GM12891 (cell line): ENCODE measurements at regions not wholly inside any gene's neighbourhood (a gene's known extent, or its start where the extent isn't known, plus 50 kb on each side); places are given as distances from the start of the nearest gene placed in this dataset.
"Not testable (repeated sequence)": the region's sequence is repeated elsewhere in the genome, so short reads cannot be mapped to it uniquely, and the experiment has no call there.

Source experiments
- DNase-seq: peaks from one replicate; pipeline ENCODE4 v3.0.0; 2011; ENCODE audit warnings: low spot score; ENCODE audit not compliant: insufficient read length
- FAIRE-seq: peaks from 2 replicates; lab custom pipeline; 2011; peaks lifted over from hg19 to GRCh38; lab: Jason Lieb, UNC
- PAX5 ChIP-seq: IDR thresholded peaks from 2 replicates; pipeline ENCODE4 v1.6.1; 2011; ENCODE audit warnings: low read length, moderate library complexity, mild to moderate bottlenecking; ENCODE audit not compliant: insufficient read depth, severe bottlenecking
- POLR2A ChIP-seq: IDR thresholded peaks from 2 replicates; pipeline ENCODE4 v1.6.1; 2011; ENCODE audit warnings: low read depth, low read length, control low read depth
- POLR2AphosphoS5 ChIP-seq: IDR thresholded peaks from 2 replicates; pipeline ENCODE4 v1.6.1; 2011; ENCODE audit warnings: low read depth, low read length, control low read depth
- POU2F2 ChIP-seq: IDR thresholded peaks from 2 replicates; pipeline ENCODE4 v1.6.1; 2011; ENCODE audit warnings: low read depth, mild to moderate bottlenecking, control low read depth, low read length, moderate library complexity
- SPI1 ChIP-seq: IDR thresholded peaks from 2 replicates; pipeline ENCODE4 v1.6.1; 2011; ENCODE audit warnings: low read depth, low read length, control low read depth
- TAF1 ChIP-seq: IDR thresholded peaks from 2 replicates; pipeline ENCODE4 v1.6.1; 2011; ENCODE audit warnings: low read depth, low read length, control low read depth

DNA sequence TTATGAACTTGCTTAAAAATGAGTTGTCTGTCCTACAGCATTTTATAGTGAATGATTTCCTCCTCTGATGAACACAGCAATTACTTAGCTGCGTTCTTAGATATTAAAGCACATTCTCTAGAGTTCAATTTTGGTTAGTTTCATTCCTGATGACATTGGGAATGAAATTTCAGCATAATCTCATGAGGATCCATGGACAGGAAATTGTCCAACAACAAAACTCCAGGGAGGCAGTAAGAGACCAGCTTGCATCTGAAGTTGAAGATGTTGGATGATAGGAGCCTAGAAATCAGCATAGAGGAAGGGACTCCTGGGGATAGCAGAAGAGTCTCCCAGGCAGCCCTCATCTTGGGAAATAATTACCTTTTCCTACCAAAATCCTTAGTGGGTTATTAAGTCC is 128.7 kb upstream of the RAP1B start:
- FAIRE-seq (no peak), DNase-seq (no peak)
- TF ChIP-seq TAF1 = no peak
- TF ChIP-seq SPI1 = no peak
- no peak for TF ChIP-seq POU2F2
- no peak for TF ChIP-seq POLR2A
- no peak for TF ChIP-seq PAX5
- no peak for TF ChIP-seq POLR2AphosphoS5

GRCh38 chr12:68482660-68483059 is 128.0 kb upstream of the RAP1B start:
- TF ChIP-seq TAF1 (no peak), POLR2A (no peak), SPI1 (no peak), POU2F2 (no peak), PAX5 (no peak), POLR2AphosphoS5 (no peak)
- no peak for DNase-seq
- peak; percentile 77 for FAIRE-seq

GRCh38 chr12:68483592-68484383 is 126.9 kb upstream of the RAP1B start:
- TF ChIP-seq POLR2AphosphoS5 (no peak), PAX5 (no peak), POLR2A (no peak), SPI1 (no peak), TAF1 (no peak)
- DNase-seq = no peak
- no peak for FAIRE-seq

DNA sequence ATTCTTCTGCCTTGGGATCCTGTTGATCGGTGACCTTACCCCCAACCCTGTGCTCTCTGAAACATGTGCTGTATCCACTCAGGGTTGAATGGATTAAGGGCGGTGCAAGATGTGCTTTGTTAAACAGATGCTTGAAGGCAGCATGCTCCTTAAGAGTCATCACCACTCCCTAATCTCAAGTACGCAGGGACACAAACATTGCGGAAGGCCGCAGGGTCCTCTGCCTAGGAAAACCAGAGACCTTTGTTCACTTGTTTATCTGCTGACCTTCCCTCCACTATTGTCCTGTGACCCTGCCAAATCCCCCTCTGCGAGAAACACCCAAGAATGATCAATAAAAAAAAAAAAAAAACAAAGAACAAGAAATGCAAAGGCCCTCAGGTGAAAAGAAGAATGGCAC is 126.1 kb upstream of the RAP1B start:
- not testable (repeated sequence) for FAIRE-seq, DNase-seq

DNA sequence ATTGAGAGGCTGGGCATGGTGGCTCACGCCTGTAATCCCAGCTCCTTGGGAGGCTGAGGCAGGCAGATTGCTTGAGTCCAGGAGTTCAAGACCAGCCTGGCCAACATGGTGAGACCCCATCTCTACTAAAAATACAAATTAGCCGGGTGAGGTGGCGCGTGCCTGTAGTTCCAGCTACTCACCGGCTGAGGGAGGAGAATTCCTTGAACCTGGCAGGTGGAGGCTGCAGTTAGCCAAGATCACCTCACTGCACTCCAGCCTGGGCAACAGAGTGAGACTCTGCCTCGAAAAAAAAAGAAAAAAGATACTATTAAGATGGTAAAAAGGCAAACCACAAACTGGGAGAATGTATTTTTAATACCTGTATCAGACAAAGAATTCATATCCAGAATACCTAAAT is 124.2 kb upstream of the RAP1B start:
- not testable (repeated sequence) for FAIRE-seq, DNase-seq

- DNase-seq (no peak), FAIRE-seq (no peak)
- no peak for TF ChIP-seq PAX5
- TF ChIP-seq TAF1 = no peak
- TF ChIP-seq POLR2AphosphoS5 = no peak
- 0 out of 2 replicates have a peak, but pooled peaks have one; percentile 25 for TF ChIP-seq SPI1
- TF ChIP-seq POU2F2 = no peak
- TF ChIP-seq POLR2A = no peak
These were observed 122.9 kb upstream of the RAP1B start for GRCh38 chr12:68487721-68488309.

GRCh38 chr12:68489273-68489672 is 121.4 kb upstream of the RAP1B start:
- DNase-seq = no peak
- peak; percentile 41 for FAIRE-seq
- TF ChIP-seq SPI1 (no peak), POLR2A (no peak), POLR2AphosphoS5 (no peak), TAF1 (no peak), PAX5 (no peak), POU2F2 (no peak)

GRCh38 chr12:68490476-68490875 is 120.2 kb upstream of the RAP1B start:
- DNase-seq (no peak), FAIRE-seq (no peak)
- TF ChIP-seq POU2F2 = no peak
- TF ChIP-seq POLR2AphosphoS5 = no peak

DNA sequence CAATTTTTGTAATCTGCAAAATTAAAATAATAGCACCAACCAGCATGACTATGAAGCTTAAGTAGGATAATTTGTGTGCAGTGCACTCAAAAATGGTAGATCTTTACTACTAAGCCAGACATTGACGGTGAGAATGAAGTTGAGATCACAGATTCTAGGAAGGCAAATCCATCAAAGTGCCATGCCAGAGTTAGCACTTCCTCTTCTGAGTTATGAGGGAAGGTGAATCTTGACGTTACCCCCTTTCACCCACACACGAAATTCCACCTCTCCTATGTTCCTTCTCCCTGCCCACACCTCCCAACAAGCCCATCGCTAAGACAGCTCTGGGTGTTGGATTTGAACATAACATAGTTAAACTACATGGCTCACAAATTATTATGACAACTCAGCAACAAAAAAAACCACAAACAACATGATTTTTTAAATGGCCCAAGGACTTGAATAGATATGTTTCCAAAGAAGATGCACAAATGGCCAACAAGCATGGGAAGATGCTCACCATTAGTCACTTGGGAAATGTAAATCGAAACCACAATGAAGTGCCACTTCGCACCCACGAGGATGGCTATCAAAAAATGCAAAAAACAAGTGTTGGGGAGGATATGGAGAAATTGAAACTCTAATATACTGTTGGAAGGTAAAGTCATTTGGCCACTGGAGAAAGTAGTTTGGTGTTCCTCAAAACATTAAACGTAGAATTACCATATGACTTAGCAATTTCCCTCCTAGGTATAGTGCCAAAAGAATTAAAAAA is 119.3 kb upstream of the RAP1B start:
- DNase-seq (no peak), FAIRE-seq (no peak)
- no peak for TF ChIP-seq POLR2AphosphoS5
- peak; percentile 45; the same call in 1 of the 2 replicates for TF ChIP-seq SPI1

GRCh38 chr12:68495336-68496070 is 115.2 kb upstream of the RAP1B start:
- FAIRE-seq (no peak), DNase-seq (no peak)
- no peak for TF ChIP-seq POLR2A
- no peak for TF ChIP-seq PAX5
- no peak for TF ChIP-seq TAF1
- TF ChIP-seq POLR2AphosphoS5 = no peak
- TF ChIP-seq SPI1 = no peak
- no peak for TF ChIP-seq POU2F2
